ENCODE measurements at regions not wholly inside any gene's neighbourhood (a gene's known extent, or its start where the extent isn't known, plus 50 kb on each side); places are given as distances from the start of the nearest gene placed in this dataset.

DNA sequence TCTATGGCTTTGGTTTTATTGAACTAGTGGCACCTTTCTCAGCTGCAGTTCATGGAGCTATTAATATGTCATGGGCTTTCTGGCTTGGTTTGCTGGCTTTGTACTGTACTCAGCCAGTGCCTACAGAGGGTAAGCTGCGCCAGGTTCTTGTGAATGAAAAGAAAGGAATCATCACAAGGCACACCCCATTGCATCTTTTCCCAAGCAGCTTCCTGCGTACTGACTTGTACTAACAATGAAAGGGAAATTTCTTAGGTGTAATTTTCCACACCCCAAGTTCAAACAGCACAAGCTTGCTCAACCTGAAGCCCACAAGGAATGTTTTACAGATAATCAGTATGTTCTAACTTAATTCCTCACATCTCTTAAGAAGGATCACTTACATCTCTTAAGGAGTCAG is 78.0 kb upstream of the TNFSF18 start:
- Mint-ChIP-seq H3K4me1 (no peaks in the 10 kb centered on the region), H3K36me3 (ENCODE audit: insufficient read depth) (no peaks in the 10 kb centered on the region), H3K9me3 (no peaks in the 10 kb centered on the region), H3K27me3 (no peaks in the 10 kb centered on the region), H3K4me3 (no peak overlapping the region), H3K27ac (ENCODE audit: low read depth) (no peak overlapping the region)
- DNase-seq (ENCODE audit: low spot score in 2 of 2) = no peak
- ATAC-seq (replicated peaks; ENCODE audit: extremely low read depth, poor library complexity, severe bottlenecking) = no peak

DNA sequence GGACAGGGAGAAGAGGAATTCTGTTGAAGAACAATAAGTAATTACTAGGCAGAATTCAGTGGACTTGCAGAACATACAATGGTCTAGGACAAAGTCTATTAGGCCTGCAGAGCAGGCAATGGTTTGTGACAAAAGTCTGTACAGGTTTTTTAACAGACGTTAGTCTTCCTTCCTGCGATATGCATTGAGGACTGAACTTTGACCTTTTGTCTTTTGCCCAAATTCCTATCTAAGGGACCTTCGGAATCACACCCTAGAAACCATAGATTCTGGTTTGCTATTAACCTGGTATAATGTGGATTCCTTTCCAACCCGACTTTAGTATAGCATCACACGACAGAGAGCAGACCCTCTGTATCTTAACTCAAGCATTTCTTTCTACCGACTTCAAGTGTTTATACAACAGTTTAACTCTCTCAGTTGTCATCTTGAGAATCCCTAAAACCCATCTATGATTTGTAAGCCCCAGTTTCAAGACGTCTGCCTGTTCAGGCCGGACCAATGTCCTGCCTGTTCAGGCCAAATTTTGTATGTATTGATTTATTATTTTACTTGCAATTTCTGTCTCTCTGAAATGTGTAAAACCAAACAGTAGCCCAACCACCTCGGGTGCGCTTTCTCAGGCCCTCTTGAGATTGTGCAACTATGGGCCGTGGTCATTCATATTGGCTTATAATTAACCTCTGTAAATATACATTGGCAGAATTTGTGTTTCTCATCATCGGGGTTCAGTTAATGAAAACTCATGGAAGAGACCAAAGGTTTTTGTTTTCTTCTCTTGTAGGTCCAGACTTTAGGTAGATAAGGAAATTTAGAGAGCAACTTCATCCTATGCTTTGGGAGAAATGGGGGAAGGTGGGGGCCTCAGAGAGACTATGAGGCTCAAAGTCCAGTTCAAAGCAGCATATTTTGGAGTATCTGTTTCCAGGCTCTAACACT is 76.9 kb upstream of the TNFSF18 start:
- ATAC-seq (replicated peaks; ENCODE audit: extremely low read depth, poor library complexity, severe bottlenecking) (no peak), DNase-seq (ENCODE audit: low spot score in 2 of 2) (no peak)
- Mint-ChIP-seq H3K4me1 (no peaks in the 10 kb centered on the region), H3K27me3 (no peaks in the 10 kb centered on the region), H3K9me3 (no peaks in the 10 kb centered on the region), H3K27ac (ENCODE audit: low read depth) (no peak overlapping the region), H3K4me3 (no peak overlapping the region), H3K36me3 (ENCODE audit: insufficient read depth) (no peaks in the 10 kb centered on the region)

- no peak for ATAC-seq (replicated peaks; ENCODE audit: extremely low read depth, poor library complexity, severe bottlenecking)
- no peak for DNase-seq (ENCODE audit: low spot score in 2 of 2)
- Mint-ChIP-seq H3K4me3 (no peak overlapping the region), H3K9me3 (no peaks in the 10 kb centered on the region), H3K4me1 (no peaks in the 10 kb centered on the region), H3K27ac (ENCODE audit: low read depth) (no peak overlapping the region), H3K27me3 (no peaks in the 10 kb centered on the region), H3K36me3 (ENCODE audit: insufficient read depth) (no peaks in the 10 kb centered on the region)
Measured at GRCh38 chr1:173126421-173126820, 75.7 kb upstream of the TNFSF18 start.

GRCh38 chr1:173122958-173123852 is 72.5 kb upstream of the TNFSF18 start:
- no peak overlapping the region for H3K27ac Mint-ChIP-seq (ENCODE audit: low read depth)
- DNase-seq (ENCODE audit: low spot score in 2 of 2) (no peak), ATAC-seq (replicated peaks; ENCODE audit: extremely low read depth, poor library complexity, severe bottlenecking) (no peak)
- no peaks in the 10 kb centered on the region for H3K36me3 Mint-ChIP-seq (ENCODE audit: insufficient read depth)
- H3K27me3 Mint-ChIP-seq = no peaks in the 10 kb centered on the region
- no peak overlapping the region for H3K4me3 Mint-ChIP-seq
- no peaks in the 10 kb centered on the region for H3K4me1 Mint-ChIP-seq
- H3K9me3 Mint-ChIP-seq = no peaks in the 10 kb centered on the region

DNA sequence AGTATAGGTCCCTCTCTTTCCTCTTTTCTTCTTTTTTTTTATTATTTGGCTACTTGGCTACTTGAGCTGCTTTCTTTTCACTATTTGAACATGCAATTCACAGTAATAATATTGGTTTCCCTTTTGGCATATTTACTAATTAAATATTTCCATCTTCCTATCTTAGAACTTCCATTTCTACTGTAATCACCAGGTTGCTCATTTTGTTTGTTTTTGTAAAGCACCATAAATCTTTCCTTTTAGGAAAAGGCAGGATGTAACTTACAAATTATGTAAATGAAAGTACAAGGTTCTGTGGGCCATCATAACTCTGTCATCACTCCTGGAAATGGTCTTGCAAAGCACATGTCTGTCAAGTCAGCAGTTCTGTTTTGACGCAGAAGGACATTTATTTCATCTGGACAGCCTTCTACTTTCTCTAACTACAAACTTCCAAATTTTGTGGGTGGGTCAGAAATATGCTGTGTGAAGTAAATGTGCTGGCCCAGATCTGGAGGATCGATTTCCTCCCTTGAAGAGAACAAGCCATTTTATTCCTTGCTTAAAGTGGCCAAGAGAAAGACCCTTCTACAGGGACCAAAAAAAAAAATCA is 71.7 kb upstream of the TNFSF18 start:
- no peaks in the 10 kb centered on the region for H3K4me1 Mint-ChIP-seq
- no peak overlapping the region for H3K27ac Mint-ChIP-seq (ENCODE audit: low read depth)
- no peaks in the 10 kb centered on the region for H3K27me3 Mint-ChIP-seq
- no peak for ATAC-seq (replicated peaks; ENCODE audit: extremely low read depth, poor library complexity, severe bottlenecking)
- DNase-seq (ENCODE audit: low spot score in 2 of 2) = no peak
- H3K4me3 Mint-ChIP-seq = no peak overlapping the region
- no peaks in the 10 kb centered on the region for H3K9me3 Mint-ChIP-seq
- H3K36me3 Mint-ChIP-seq (ENCODE audit: insufficient read depth) = no peaks in the 10 kb centered on the region

DNA sequence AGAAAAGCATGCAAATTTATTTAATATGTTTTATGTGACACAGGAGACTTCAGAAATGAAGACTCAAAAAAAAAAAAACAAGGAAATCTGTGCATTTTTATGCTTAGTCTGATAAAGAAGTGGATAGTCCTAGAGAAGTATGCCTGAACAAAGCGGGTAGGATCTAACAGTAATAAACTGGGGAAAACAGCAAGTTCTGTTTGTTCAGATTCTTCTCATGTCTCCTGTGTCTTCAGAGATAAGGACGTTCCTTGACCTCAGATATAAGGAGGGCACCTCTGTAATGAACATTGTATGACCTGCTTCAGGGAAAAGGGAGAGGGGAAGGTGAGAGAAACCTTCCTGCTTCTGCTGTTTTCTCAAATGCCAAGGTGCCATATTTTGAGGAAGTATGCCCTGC is 67.7 kb upstream of the TNFSF18 start:
- H3K9me3 Mint-ChIP-seq = no peaks in the 10 kb centered on the region
- ATAC-seq (replicated peaks; ENCODE audit: extremely low read depth, poor library complexity, severe bottlenecking) = no peak
- no peak overlapping the region for H3K4me3 Mint-ChIP-seq
- DNase-seq (ENCODE audit: low spot score in 2 of 2) = no peak
- H3K36me3 Mint-ChIP-seq (ENCODE audit: insufficient read depth) = no peaks in the 10 kb centered on the region
- no peak overlapping the region for H3K27ac Mint-ChIP-seq (ENCODE audit: low read depth)
- no peaks in the 10 kb centered on the region for H3K4me1 Mint-ChIP-seq
- H3K27me3 Mint-ChIP-seq = no peaks in the 10 kb centered on the region

DNA sequence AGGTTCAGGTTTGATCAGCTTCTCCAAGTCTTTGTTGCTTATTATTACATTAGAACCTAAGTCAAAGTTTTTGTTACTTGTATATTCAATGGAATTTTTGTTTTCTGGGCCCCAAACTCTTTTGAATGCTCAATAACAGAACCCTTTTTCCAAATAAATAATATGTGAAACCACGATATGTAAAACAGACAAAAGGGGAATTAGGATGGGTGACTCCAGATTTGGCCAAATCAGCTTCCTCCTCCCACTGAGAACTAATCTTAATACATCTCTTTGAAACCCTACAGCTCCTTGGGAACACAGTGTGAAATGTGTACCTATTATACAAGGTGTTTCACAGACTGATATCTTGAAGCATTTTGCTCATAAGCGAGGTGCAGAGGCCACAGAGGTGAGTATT is 67.0 kb upstream of the TNFSF18 start:
- H3K4me3 Mint-ChIP-seq = no peak overlapping the region
- no peaks in the 10 kb centered on the region for H3K27me3 Mint-ChIP-seq
- H3K4me1 Mint-ChIP-seq = no peaks in the 10 kb centered on the region
- ATAC-seq (replicated peaks; ENCODE audit: extremely low read depth, poor library complexity, severe bottlenecking) = no peak
- H3K36me3 Mint-ChIP-seq (ENCODE audit: insufficient read depth) = no peaks in the 10 kb centered on the region
- no peaks in the 10 kb centered on the region for H3K9me3 Mint-ChIP-seq
- DNase-seq (ENCODE audit: low spot score in 2 of 2) = no peak
- H3K27ac Mint-ChIP-seq (ENCODE audit: low read depth) = no peak overlapping the region

DNA sequence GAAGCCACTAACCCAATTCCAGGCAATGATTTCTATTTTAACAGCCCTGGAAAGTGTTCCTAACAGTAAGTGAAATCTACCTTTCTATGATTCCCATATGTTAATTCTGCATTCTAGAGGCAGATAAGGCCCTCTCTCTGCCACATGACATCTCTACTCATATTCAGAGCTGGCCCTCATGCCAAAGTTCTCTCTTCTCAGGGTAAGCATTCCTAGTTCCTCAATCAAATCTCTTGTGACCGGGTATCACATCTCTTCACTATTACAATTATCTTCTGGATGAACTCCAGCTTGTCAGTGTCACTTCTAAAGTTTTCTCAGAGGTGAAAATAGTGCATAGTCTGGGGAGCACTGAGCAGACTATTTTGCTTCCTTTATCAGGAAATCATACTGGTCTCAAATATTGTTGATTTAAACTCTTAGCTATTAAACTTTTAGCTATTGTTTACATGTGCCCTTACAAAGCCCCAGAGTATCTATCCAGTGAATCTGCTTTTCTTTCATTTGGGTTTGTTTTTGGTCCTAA is 66.4 kb upstream of the TNFSF18 start:
- no peak overlapping the region for H3K27ac Mint-ChIP-seq (ENCODE audit: low read depth)
- H3K9me3 Mint-ChIP-seq = no peaks in the 10 kb centered on the region
- no peak overlapping the region for H3K4me3 Mint-ChIP-seq
- no peaks in the 10 kb centered on the region for H3K27me3 Mint-ChIP-seq
- H3K36me3 Mint-ChIP-seq (ENCODE audit: insufficient read depth) = no peaks in the 10 kb centered on the region
- H3K4me1 Mint-ChIP-seq = no peaks in the 10 kb centered on the region
- ATAC-seq (replicated peaks; ENCODE audit: extremely low read depth, poor library complexity, severe bottlenecking) (no peak), DNase-seq (ENCODE audit: low spot score in 2 of 2) (no peak)

DNA sequence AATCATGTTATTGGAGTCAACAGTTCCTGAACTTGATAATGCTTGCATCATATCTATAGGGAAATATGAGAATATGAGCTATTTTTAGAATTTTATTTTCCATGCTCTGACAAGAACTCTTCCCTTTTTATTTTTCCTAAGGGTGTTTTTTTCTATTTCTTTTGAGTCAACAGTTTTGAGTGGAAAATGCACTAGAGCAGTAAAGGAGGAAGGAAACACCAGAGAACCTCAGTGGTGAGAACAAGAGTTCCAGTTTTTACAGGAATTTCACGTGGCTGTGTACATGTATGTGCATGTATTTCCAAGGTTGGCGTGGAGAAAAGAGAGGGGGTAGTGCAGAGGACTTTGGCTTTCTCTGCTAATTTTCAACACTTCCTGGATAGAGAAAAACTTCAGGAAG is 63.6 kb upstream of the TNFSF18 start:
- no peak overlapping the region for H3K4me3 Mint-ChIP-seq
- no peaks in the 10 kb centered on the region for H3K9me3 Mint-ChIP-seq
- DNase-seq (ENCODE audit: low spot score in 2 of 2) = no peak
- H3K27me3 Mint-ChIP-seq = peaks cover 14% of the 10 kb centered on the region
- ATAC-seq (replicated peaks; ENCODE audit: extremely low read depth, poor library complexity, severe bottlenecking) = no peak
- no peaks in the 10 kb centered on the region for H3K4me1 Mint-ChIP-seq
- no peaks in the 10 kb centered on the region for H3K36me3 Mint-ChIP-seq (ENCODE audit: insufficient read depth)
- H3K27ac Mint-ChIP-seq (ENCODE audit: low read depth) = no peak overlapping the region

GRCh38 chr1:173113015-173113741 is 62.4 kb upstream of the TNFSF18 start:
- no peak for ATAC-seq (replicated peaks; ENCODE audit: extremely low read depth, poor library complexity, severe bottlenecking)
- Mint-ChIP-seq H3K27me3 (peaks cover 14% of the 10 kb centered on the region), H3K4me1 (no peaks in the 10 kb centered on the region), H3K4me3 (no peak overlapping the region), H3K9me3 (peaks cover 2% of the 10 kb centered on the region), H3K36me3 (ENCODE audit: insufficient read depth) (no peaks in the 10 kb centered on the region), H3K27ac (ENCODE audit: low read depth) (no peak overlapping the region)
- DNase-seq (ENCODE audit: low spot score in 2 of 2) = no peak

DNA sequence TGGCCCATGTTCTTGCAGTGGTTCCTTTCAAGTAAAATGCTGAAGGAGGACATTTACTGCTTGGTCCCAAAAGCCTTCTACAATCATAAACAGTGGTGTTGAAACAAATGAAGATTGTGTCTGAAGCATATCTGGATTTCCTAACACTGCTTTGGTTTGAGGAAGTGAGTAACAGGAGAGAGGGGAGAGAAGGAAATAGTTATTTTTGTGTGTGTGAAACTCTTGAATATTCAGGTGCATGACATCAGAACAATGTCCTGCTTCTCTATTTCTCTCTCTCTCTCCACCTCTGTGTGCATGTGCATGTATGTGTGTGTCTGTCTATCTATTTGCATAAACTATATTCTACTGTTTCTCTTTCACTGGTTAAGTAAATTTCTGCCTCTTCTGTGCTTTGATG is 61.4 kb upstream of the TNFSF18 start:
- H3K9me3 Mint-ChIP-seq = peaks cover 10% of the 10 kb centered on the region
- H3K4me3 Mint-ChIP-seq = no peak overlapping the region
- H3K27me3 Mint-ChIP-seq = peaks cover 14% of the 10 kb centered on the region
- ATAC-seq (replicated peaks; ENCODE audit: extremely low read depth, poor library complexity, severe bottlenecking) = peak; percentile 24
- no peak for DNase-seq (ENCODE audit: low spot score in 2 of 2)
- H3K36me3 Mint-ChIP-seq (ENCODE audit: insufficient read depth) = no peaks in the 10 kb centered on the region
- H3K27ac Mint-ChIP-seq (ENCODE audit: low read depth) = no peak overlapping the region
- H3K4me1 Mint-ChIP-seq = no peaks in the 10 kb centered on the region

DNA sequence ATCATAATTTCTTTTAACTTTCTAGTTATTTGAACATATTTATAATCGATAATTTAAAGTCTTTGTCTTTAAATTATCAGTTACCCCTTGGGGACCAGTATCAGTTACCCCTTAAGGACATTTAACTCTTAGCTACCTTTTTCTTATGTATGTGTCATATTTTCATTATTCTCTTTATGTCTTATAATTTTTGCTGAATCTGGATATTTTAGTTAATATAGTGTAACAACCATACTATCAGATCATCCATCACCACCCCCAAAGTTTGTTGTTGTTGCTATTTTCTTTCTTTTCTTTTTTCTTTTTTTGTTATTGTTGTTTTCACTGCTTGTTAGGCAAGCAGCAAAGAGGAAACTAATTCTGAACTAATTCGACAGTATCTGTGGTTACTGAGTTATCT is 57.0 kb upstream of the TNFSF18 start:
- DNase-seq (ENCODE audit: low spot score in 2 of 2) = no peak

More for the DNA sequence above, 57.0 kb upstream of the TNFSF18 start:
- Mint-ChIP-seq H3K36me3 (ENCODE audit: insufficient read depth) (no peaks in the 10 kb centered on the region), H3K4me1 (no peaks in the 10 kb centered on the region), H3K4me3 (no peak overlapping the region), H3K27me3 (peaks cover 14% of the 10 kb centered on the region), H3K27ac (ENCODE audit: low read depth) (no peak overlapping the region), H3K9me3 (peaks cover 25% of the 10 kb centered on the region)
- ATAC-seq (replicated peaks; ENCODE audit: extremely low read depth, poor library complexity, severe bottlenecking) = no peak

Data from central memory CD8-positive, alpha-beta T cell (primary cell).